ENCODE measurements at regions not wholly inside any gene's neighbourhood (a gene's known extent, or its start where the extent isn't known, plus 50 kb on each side); places are given as distances from the start of the nearest gene placed in this dataset.
"Not testable (repeated sequence)": the region's sequence is repeated elsewhere in the genome, so short reads cannot be mapped to it uniquely, and the experiment has no call there.

GRCh38 chr10:28397229-28397628 is 94.4 kb upstream of the MPP7 start:
- 77 to 79% methylated on average over 6 of the region's 6 CpGs for WGBS, 2 donors
- DNase-seq = no peak
- Histone ChIP-seq H3K4me3 (no peak overlapping the region), H3K27ac (no peak overlapping the region), H3K9me3 (no peaks in the 10 kb centered on the region), H3K4me1 (no peaks in the 10 kb centered on the region), H3K27me3 (no peaks in the 10 kb centered on the region), H3K36me3 (replicated peaks in 1 of 2; ENCODE audit: insufficient read depth in 1 of 2, low read depth in 2 of 2) (no peaks in the 10 kb centered on the region)
- TF ChIP-seq POLR2A (IDR thresholded peaks at IDR 0.05) (no peak), CTCF (IDR thresholded peaks at IDR 0.05) (no peak)
- ATAC-seq = no peak
- intact Hi-C loops (cut with DNase I) = loop anchor here (10.0 kb wide), 1 partner anchor 952 kb away; no protein-coding TSS in a partner anchor

- DNase-seq = no peak
- intact Hi-C loops (cut with DNase I) = no loop called here
Observed at GRCh38 chr10:28400176-28400575, 97.3 kb upstream of the MPP7 start.

GRCh38 chr10:28400681-28401080 is 97.8 kb upstream of the MPP7 start:
- no peaks in the 10 kb centered on the region for H3K4me1 ChIP-seq
- no peak for DNase-seq
- H3K36me3 ChIP-seq (replicated peaks in 1 of 2; ENCODE audit: insufficient read depth in 1 of 2, low read depth in 2 of 2) = no peaks in the 10 kb centered on the region
- no peak overlapping the region for H3K4me3 ChIP-seq
- WGBS, 2 donors = 85 to 90% methylated on average over 5 of the region's 5 CpGs
- H3K9me3 ChIP-seq = no peaks in the 10 kb centered on the region
- no peak overlapping the region for H3K27ac ChIP-seq
- TF ChIP-seq POLR2A (IDR thresholded peaks at IDR 0.05) = no peak
- TF ChIP-seq CTCF (IDR thresholded peaks at IDR 0.05) = no peak
- ATAC-seq = no peak
- intact Hi-C loops (cut with DNase I) = no loop called here
- no peaks in the 10 kb centered on the region for H3K27me3 ChIP-seq

More at GRCh38 chr10:28400176-28400575, 97.3 kb upstream of the MPP7 start:
- 46 to 63% methylated on average over 9 of the region's 9 CpGs for WGBS, 2 donors
- Histone ChIP-seq H3K27ac (no peak overlapping the region), H3K27me3 (no peaks in the 10 kb centered on the region), H3K4me3 (no peak overlapping the region), H3K9me3 (no peaks in the 10 kb centered on the region), H3K4me1 (no peaks in the 10 kb centered on the region), H3K36me3 (replicated peaks in 1 of 2; ENCODE audit: insufficient read depth in 1 of 2, low read depth in 2 of 2) (no peaks in the 10 kb centered on the region)
- no peak for TF ChIP-seq POLR2A (IDR thresholded peaks at IDR 0.05)
- no peak for TF ChIP-seq CTCF (IDR thresholded peaks at IDR 0.05)
- ATAC-seq = no peak

- 59 to 68% methylated on average over 6 to 7 of the region's 7 CpGs for WGBS, 2 donors
- DNase-seq; ATAC-seq; H3K27me3 ChIP-seq; H3K4me3 ChIP-seq; H3K9me3 ChIP-seq; H3K36me3 ChIP-seq (replicated peaks in 1 of 2; ENCODE audit: insufficient read depth in 1 of 2, low read depth in 2 of 2); H3K27ac ChIP-seq; H3K4me1 ChIP-seq; intact Hi-C loops (cut with DNase I): not testable (repeated sequence)
Observed at GRCh38 chr10:28402611-28403073, 99.8 kb upstream of the MPP7 start.

GRCh38 chr10:28403090-28403489 is 100.2 kb upstream of the MPP7 start:
- no peak for DNase-seq
- WGBS, 2 donors = 88 to 100% methylated on average over 2 of the region's 2 CpGs
- ATAC-seq = no peak
- Histone ChIP-seq H3K27me3 (no peaks in the 10 kb centered on the region), H3K36me3 (replicated peaks in 1 of 2; ENCODE audit: insufficient read depth in 1 of 2, low read depth in 2 of 2) (no peaks in the 10 kb centered on the region), H3K27ac (no peak overlapping the region), H3K9me3 (no peaks in the 10 kb centered on the region), H3K4me3 (no peak overlapping the region), H3K4me1 (no peaks in the 10 kb centered on the region)
- TF ChIP-seq POLR2A (IDR thresholded peaks at IDR 0.05) (no peak), CTCF (IDR thresholded peaks at IDR 0.05) (no peak)
- intact Hi-C loops (cut with DNase I) = no loop called here

All from body of pancreas (tissue), 4 donors.